Hepatocyte (in vitro differentiated cells): ENCODE measurements at regions not wholly inside any gene's neighbourhood (a gene's known extent, or its start where the extent isn't known, plus 50 kb on each side); places are given as distances from the start of the nearest gene placed in this dataset.

ENCODE experiments used
- EZH2 ChIP-seq: fragments of 200-600 bp; sonication (generic); IDR thresholded peaks from 2 replicates; pipeline ENCODE4 v1.6.1; 2016; ENCODE audit warnings: antibody characterized with exemption, mild to moderate bottlenecking, borderline replicate concordance
- TF ChIP-seq, protein P1 (sequence below): fragments of 200-600 bp; sonication (generic); IDR thresholded peaks from 2 replicates; pipeline ENCODE4 v1.5.1; 2016; ENCODE audit warnings: antibody characterized with exemption, mild to moderate bottlenecking; ENCODE audit not compliant: poor library complexity

- TF ChIP-seq, protein P1, sequence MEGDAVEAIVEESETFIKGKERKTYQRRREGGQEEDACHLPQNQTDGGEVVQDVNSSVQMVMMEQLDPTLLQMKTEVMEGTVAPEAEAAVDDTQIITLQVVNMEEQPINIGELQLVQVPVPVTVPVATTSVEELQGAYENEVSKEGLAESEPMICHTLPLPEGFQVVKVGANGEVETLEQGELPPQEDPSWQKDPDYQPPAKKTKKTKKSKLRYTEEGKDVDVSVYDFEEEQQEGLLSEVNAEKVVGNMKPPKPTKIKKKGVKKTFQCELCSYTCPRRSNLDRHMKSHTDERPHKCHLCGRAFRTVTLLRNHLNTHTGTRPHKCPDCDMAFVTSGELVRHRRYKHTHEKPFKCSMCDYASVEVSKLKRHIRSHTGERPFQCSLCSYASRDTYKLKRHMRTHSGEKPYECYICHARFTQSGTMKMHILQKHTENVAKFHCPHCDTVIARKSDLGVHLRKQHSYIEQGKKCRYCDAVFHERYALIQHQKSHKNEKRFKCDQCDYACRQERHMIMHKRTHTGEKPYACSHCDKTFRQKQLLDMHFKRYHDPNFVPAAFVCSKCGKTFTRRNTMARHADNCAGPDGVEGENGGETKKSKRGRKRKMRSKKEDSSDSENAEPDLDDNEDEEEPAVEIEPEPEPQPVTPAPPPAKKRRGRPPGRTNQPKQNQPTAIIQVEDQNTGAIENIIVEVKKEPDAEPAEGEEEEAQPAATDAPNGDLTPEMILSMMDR: no peak
- no peak for TF ChIP-seq EZH2
Observed at GRCh38 chr9:82780017-82780416, 282.9 kb downstream of the RASEF start.
